Skeletal muscle cell (primary cell): ENCODE measurements at regions not wholly inside any gene's neighbourhood (a gene's known extent, or its start where the extent isn't known, plus 50 kb on each side); places are given as distances from the start of the nearest gene placed in this dataset.
A peak's percentile ranks its signal among the peaks of the same experiment; 100 is the strongest.

Experiments used
- DNase-seq: peaks from one replicate; pipeline ENCODE4 v3.0.0-alpha.2; 2010; ENCODE audit warnings: low read depth
- H3K4me3 ChIP-seq: 2 replicates; pipeline ENCODE4 v1.5.1; 2011; ENCODE audit warnings: low read depth, mild to moderate bottlenecking, control low read depth, low read length, moderate library complexity

GRCh38 chr2:157940024-157940423, 63.9 kb upstream of the ACVR1 start:
- DNase-seq = no peak
- H3K4me3 ChIP-seq = no peak overlapping the region

DNA sequence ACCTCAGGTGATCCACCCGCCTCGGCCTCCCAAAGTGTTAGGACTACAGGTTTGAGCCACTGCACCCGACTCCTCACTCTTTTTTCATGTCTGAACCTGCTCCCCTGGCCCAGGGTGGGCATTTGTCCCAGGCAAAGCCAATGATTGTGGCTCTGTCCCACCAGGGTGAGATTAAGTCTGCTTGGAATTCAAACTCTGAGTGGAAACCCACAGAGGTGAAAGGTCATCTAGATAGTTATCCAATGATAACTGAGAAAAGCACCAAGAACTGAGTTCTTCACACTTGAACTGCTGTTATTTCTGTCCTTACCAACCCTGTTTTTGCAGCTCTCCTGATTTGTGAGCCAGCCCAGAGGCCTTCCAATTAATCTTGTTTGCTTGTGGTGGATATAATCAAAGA, 62.4 kb upstream of the ACVR1 start:
- DNase-seq = no peak
- no peak overlapping the region for H3K4me3 ChIP-seq

- DNase-seq = peak; percentile 4
- H3K4me3 ChIP-seq = no peak overlapping the region
Measured at GRCh38 chr2:157936406-157936805, 60.3 kb upstream of the ACVR1 start.

DNA sequence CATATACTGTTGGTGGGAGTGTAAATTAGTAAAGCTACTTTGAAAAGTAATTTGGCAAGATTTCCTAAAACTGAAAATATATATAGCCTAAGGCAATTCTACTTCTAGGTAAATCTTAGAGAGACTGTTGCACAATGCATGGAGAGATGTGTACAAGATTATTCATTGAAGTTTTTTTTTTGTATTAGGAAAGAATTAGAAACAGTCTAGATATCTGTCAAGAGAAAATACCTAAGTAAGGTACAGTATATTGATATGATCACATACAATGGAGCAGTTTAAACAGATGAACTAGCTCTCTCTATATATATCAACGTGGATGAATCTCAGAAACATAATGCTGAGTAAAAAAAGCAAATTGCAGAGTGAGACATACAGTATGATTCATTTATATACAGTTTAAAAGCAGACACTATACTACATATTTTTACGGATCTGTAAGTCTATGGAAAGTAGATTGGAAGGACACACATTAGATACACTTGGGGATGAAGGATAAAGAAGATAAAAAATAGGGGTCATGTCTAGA, 59.3 kb upstream of the ACVR1 start:
- DNase-seq = no peak
- H3K4me3 ChIP-seq = no peak overlapping the region

DNA sequence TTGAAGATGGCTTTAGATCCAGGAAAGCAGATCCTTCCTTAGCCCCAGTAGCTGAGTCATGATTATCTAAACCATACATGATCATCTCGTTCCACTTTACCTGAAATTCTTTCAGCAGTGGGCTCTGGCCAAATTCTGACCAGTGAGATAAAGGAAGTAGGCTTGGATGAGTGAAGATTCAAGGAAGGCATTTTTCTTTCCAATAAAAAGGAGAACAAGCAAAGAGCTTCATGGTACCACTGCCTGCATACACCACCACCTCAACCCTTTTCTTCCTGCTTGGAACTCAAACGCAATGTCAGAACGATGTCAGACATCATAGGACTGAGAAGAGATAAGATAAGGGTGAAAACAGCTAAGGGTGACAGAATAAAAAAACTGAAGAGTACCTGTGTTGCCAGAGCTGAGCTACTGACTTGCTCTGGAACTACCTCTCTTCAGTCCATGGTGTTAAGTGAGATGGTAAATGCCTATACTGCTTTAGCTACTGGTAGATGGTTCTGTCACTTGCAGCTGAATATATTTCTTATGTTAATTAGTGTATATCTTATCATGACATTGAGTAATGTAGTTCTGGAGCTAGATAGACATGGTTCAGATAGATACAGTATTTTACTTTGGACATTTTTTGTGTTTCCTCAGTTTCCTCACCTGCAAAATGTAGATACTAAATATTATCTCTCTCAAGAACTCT, 58.7 kb upstream of the ACVR1 start:
- DNase-seq = no peak

GRCh38 chr2:157933160-157933920, 57.2 kb upstream of the ACVR1 start:
- H3K4me3 ChIP-seq = no peak overlapping the region
- no peak for DNase-seq

More for the DNA sequence above, 58.7 kb upstream of the ACVR1 start:
- no peak overlapping the region for H3K4me3 ChIP-seq

GRCh38 chr2:157932480-157933159, 56.5 kb upstream of the ACVR1 start:
- DNase-seq = no peak
- no peak overlapping the region for H3K4me3 ChIP-seq

GRCh38 chr2:157931542-157931941, 55.4 kb upstream of the ACVR1 start:
- DNase-seq = no peak
- H3K4me3 ChIP-seq = no peak overlapping the region

DNA sequence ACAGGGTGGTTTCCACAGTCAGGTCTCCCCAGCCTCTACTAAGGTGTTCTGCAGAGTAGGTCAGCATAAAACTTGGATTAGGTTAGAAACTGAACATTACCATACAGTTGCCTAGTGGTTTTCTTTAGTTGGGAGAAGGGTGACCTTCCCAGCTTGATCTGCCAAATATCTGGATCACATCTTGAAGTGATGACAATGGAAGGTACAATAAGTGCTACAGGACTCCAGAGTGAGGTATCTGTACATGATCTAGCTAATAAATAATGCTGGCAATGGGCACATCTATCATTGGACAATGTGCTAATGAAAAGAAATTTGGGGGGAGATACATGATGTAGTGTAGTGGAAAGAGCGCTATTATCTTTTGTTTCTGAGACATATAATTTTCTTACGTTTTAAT, 54.6 kb upstream of the ACVR1 start:
- no peak overlapping the region for H3K4me3 ChIP-seq

GRCh38 chr2:157929871-157930667, 53.9 kb upstream of the ACVR1 start:
- no peak overlapping the region for H3K4me3 ChIP-seq
- no peak for DNase-seq

More for the DNA sequence above, 54.6 kb upstream of the ACVR1 start:
- DNase-seq = no peak

GRCh38 chr2:157928372-157928771, 52.2 kb upstream of the ACVR1 start:
- no peak overlapping the region for H3K4me3 ChIP-seq
- no peak for DNase-seq

DNA sequence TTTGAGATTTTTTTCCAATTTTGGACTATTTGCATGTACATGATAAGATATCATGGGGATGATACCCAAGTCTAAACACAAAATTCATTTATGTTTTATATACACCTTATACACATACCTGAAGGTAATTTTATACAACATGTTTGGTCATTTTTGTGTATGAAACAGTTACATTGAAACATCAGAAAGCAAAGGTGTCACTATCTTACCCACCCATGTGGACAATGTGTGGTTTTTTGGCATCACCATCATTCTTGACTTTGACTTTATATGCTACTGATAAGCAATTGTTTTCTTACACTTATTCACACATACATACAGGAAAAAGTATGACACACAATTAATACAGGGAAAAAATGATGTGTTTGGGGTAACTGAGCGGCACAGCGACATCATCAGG, 51.0 kb upstream of the ACVR1 start:
- no peak overlapping the region for H3K4me3 ChIP-seq
- no peak for DNase-seq
